Epithelial cell of prostate (primary cell): ENCODE measurements at regions not wholly inside any gene's neighbourhood (a gene's known extent, or its start where the extent isn't known, plus 50 kb on each side); places are given as distances from the start of the nearest gene placed in this dataset.

ENCODE experiments used
- DNase-seq: peaks from one replicate; pipeline ENCODE4 v3.0.0-alpha.2; 2011; ENCODE audit warnings: low read depth, low spot score
- H3K27ac ChIP-seq: fragments of 450-650 bp; 2 replicates; pipeline ENCODE4 v1.5.1; 2017; ENCODE audit warnings: mild to moderate bottlenecking

DNA sequence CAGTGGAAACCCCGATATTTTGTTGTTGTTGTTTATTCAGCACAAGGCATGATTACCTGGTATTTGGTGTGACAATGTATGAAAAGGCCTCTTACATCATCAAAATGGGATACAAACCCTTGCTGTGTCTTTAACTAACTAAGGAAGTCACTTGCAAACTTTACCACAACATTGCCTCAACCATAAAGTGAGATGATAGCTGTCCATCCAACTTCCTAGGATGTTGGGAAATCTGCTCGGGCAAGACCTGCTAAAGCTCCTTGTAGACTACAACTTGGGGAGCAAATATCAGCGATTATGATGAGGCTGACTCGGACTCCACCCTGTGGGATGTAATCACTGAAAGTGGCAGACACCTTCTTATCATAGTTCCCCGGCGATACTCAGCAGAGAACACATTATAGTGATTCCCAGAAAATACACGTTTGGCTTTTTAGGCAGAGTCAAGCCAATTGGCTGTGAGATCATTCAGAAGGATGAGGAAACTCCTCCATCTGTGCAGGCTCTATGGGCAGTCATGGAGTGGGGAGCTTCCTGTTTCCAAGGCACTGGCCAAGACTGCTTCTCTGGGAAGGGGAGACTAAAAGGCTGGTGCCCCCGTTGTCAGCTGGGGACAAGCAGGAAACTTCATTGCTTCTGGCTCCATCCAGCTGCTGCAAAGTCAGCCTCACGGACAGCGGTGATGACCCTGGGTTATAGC, 289.0 kb downstream of the RNF144A start:
- no peak for DNase-seq
- H3K27ac ChIP-seq = no peak overlapping the region

DNA sequence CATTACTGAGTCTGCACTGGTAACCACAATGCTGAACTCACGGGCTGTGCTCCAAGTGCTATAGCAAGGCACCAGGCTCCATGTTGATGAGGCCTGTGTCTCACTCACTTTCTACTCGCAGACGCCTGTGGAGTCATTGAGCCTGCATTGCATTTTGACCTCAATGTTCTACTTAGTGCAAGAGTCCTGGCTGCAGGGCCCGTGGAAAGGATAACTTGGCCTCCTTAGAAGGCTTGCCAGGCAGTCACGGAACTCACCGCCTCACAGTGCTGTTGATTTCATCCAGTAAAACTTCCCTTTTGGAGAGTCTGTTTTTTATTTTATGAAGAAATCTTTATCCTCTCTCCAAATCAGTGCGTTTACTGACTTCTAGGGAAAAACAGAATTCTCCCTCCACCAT, 290.4 kb downstream of the RNF144A start:
- no peak for DNase-seq
- H3K27ac ChIP-seq = no peak overlapping the region

DNA sequence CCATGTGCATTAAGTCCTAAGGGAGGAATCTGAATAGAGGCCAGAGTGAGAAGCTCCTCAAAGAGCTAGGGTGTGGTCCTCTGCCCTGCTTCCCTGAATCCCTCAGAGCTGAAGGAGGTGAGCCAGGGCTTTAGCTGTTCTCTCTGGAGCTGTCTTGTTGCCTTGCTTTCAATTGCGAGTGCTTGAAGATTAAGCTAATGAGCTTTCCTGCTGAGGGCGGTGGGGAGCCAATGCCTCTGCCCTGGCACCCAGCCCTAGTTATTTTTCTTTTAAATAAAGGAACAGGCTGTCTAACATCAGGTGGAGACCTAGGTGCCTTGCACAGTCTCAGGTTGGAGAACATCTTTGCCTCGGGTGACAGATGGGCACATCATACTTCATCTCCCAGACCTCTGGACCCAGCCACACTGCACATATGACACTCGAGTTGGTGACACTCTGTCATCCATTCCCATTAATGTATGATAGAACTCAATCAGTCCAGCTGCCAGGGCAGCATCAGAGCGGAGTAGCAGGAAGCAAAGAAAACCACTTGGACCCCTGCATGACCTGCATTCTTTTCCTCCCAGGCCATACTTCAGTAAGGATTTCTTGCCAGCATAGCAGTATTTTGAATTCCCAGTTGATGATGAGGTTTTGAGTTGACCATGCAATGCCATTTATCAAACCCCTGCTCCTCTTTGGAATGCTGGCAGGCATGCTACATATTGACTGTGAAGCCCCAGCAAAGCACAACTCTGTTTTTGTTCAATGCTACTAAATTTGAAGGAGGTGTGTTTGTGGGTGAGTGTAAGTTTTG, 292.7 kb downstream of the RNF144A start:
- DNase-seq = no peak
- no peak overlapping the region for H3K27ac ChIP-seq

DNA sequence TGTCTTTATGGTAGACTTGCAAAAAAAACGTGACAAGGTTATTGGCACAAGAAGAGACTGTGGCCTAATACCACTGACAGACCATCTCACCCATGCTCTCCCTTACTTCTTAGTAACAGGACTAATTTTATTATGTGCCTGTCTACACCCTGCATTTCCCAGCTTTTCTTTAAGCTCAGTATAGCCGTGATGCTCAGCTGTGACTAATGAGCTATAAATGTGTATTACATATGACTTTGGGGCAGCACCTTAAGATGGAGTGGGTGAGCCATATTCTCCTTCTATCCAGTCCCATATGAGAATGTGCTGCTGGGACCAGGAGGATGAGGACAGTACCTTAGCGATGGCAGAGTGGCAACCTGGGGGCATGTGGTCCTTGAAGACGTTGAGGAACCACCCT, 293.5 kb downstream of the RNF144A start:
- DNase-seq = no peak
- H3K27ac ChIP-seq = no peak overlapping the region

DNA sequence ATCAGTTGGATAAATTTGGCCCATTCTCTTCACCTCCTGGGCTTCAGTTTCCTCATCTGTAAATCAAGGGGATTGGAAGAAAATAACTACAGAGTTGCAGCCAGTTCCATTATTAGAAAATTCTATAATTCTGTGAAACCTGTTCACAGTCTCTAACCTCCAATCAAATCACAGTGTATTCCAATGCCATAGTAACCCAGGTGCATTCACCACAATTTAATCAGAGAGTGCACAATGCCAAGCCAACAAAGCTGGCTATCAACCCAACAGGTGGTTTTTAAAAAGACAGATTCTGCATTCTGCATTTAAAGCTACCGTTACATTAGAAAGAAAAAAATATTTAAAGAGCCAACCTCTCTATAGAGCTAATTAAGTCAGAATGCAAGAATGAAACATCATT, 308.6 kb downstream of the RNF144A start:
- no peak overlapping the region for H3K27ac ChIP-seq
- DNase-seq = no peak

DNA sequence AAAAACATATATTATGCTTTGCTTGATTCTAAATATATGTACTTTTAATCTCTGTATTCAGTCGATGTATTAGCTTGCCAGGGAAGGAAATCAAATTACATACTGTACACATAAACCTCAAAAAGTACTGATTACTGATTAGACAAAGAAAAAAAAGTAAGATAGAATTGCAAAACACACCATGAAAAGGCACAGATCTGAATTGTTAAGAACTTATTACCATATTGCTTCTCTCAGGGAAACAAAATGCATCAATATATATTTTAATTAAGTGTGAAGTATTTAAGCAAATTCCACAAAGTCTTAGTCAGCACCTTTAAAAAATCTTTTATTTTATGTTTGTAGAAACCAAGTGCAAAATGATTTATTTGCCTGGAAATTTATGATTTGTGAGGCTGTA, 309.3 kb downstream of the RNF144A start:
- no peak overlapping the region for H3K27ac ChIP-seq
- no peak for DNase-seq

DNA sequence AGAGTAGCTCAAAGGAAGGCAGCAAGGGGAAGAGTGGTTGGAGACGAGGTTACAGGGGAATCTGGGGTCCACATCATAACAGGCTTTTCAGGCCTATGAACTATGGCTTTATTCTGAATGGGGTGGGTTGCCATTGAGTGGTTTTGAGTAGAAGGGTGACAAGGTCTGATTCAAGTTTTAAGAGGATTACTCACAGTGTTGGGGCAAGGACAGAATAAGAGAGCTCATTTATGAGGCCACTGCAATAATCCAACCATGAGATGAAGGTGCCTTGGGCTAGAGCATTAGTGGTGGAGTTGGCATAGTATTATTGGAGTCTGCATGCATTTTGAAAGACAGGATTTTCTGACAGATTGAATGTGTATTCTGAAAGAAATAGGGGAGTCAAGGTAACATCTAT, 315.9 kb downstream of the RNF144A start:
- DNase-seq = no peak
- H3K27ac ChIP-seq = no peak overlapping the region

DNA sequence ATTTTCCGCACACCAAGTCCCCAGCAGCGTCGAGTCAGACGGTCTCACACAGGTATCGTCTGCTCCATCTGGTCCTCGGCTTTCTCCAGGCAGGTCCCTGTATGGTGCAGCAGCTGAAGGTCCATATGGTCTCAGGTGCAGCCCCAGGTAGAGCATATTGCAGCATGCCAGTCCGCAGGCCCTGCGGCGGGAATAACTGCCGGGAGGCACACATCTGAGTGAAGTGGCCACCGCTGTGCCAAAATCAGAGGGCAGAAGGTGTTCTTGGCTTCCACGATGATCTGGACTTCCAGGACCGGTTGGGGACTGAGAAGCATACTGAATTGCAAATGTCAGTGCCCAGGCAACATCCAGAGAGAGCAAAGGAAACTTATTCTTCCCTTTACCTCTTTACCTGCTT, 320.3 kb downstream of the RNF144A start:
- no peak overlapping the region for H3K27ac ChIP-seq

DNA sequence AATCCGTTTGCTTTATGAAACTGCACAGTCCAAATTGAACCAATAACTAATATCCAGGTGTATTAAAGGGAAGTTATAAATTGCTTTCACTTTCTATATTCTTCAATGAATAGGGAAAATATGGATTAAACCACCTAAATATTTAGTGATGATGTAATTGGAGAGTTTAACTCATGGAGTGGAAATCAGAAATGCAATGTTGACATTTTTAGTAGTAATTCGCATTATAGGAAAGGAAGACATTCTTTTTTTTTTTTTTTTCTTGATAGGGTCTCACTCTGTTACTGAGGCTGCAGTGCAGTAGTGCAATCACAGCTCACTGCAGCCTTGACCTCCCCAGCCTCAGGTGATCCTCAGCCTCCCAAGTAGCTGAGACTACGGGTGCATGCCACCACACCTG, 321.9 kb downstream of the RNF144A start:
- no peak overlapping the region for H3K27ac ChIP-seq
- DNase-seq = no peak

More for the DNA sequence above, 320.3 kb downstream of the RNF144A start:
- no peak for DNase-seq

DNA sequence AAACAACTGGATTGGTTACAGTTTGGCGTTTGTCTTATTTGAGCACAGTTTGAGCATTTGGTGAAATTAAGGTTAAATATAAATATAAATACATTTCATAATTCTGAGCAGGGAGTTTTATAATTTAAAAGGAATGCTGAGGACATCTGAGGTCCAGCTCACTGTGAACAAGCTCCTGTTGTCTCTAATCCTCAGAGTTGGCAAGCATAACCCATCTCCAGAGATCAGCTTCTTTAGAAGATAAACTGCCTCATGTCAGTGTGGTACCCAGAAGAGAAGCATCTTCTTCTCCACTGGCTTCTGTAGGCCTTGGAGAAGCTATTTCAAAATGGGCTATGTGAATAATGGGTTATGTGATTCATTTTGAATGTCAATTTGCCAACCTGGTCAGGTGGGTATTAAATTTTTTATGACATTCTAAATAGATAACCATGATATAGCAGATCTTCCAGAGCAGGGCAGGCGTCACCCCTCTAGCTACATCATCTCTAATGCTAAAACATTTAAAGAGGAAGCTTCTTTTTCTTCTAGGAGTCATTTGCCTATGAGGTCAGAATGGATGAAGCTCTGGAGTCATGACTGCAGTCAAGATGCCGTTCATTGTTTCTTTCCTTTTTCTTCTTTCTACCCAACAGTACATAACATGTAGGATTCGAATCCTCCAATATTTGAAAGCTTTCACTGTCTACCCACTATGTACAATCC, 324.0 kb downstream of the RNF144A start:
- H3K27ac ChIP-seq = no peak overlapping the region
- DNase-seq = no peak

DNA sequence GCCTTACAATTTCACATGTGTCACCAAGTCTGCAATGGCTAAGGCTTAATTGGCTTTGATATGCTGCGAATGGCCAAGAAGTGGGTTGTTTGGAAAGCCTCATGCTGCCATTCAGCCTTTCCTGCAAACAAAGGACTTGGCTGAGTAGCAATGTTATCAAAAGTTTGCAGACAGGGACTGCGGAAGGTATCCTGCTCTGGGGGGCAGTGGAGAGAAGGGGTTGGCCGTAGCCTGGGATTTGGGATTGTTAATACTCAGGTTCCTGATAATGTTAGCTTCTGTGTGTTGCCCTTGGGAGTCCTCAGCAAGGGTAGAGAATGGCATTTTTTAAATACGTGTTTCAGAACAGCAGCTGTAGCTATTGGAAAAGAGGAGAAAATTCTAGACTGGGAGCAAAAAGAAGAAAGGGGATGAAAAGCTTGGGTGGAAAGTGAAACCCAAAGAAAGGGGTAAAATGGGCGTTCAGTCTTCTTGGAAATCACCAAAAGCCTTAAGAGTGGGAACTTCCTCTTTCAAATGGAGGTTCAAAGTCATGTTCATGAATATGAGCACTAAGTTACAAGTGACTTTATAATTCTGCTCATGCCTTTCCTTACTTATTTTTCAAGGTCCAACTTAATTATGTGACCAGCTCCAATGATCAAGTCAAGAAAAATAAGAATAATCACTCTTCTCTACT, 325.1 kb downstream of the RNF144A start:
- DNase-seq = no peak
- H3K27ac ChIP-seq = no peak overlapping the region

DNA sequence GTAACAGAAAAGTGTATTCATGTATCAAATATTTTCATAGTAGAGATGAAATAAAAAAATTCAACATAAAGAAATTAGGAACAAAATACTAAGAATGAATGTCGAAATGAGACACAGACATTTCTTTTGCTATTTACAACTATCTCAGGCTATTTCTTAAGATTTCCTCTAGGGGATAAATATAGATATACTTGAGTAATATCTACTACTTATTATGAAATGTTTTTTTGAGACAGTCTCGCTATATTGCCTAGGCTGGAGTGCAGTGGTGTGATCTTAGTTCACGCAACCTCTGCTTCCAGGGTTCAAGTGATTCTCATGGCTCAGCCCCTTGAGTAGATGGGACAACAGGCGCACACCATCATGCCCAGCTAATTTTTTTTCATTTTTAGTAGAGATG, 326.1 kb downstream of the RNF144A start:
- H3K27ac ChIP-seq = no peak overlapping the region

DNA sequence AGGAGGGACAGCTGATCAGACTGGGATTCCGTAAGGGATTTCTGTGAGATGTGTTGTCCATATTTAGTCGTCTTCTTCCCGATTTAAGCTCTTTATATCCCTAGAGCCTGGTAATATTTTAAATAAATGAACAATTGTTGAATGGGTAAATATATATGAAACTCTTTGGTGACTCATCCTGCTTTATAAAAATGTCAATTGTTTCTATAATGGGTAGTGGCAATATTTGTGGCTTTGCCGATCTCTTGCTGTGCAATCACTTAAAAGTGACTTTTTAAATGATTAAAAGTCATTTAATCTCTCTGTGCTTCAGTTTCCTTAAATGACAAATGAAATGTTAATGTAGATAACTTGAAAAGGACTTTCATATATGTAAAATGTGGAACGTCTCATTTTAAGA, 339.2 kb downstream of the RNF144A start:
- DNase-seq = no peak
- H3K27ac ChIP-seq = no peak overlapping the region

More for the DNA sequence above, 326.1 kb downstream of the RNF144A start:
- no peak for DNase-seq

DNA sequence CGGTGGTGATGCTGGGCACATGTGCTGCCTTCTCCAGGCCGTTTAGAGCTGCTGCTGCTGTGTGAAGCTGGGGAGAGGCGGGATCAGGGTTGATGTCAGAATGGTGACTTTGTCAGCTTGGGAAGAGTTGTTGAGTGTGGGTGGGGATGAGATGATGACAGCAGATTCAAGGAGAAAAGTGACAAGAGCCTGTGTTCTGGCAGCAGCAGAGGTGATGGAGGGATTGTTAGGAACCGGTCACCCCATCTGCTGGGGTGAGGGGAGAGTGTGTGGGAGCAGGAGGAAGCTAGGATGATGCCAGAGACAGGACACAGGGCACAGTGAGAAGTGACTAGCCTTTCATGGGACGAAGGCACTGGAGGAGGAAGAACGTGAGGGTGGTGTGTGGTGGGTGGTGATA, 345.5 kb downstream of the RNF144A start:
- no peak for DNase-seq
- H3K27ac ChIP-seq = no peak overlapping the region

DNA sequence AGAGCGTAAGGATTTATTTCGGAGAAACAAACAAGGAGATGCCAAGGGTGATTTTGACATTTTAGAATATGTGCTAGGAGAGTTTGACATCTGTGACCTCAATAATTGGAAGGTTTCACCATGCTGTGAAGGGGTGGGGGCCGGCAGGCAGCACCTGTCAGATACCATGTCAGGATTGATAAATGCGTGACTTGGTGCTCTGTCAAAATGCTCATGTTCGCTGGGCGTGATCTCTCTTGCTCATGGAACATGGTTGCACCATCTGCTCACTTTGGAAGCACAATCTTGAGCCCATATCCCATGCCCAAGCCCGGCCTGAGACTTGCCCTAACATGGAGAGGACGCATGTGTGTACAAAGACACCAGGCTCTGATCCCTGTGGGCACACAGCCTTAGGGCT, 347.6 kb downstream of the RNF144A start:
- H3K27ac ChIP-seq = no peak overlapping the region
- DNase-seq = no peak

DNA sequence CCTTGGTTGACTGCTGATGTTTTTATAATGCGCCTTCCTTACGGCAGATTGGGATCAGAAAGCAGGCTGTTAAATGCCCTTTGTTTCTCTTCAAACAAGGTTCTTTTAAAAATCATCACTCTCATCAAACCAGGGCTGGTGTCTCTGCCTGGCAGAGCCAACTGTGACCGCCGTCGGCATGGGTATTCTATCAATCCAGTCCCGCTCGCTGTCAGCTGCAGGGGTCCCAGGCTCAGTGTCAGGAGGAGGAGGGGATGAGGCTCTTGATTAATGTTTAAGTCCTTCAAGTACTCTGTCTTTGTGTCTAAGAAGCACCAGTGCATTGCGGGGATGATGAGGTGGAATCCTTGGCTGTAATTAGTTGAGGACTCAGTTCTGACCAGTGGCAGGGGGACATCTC, 348.1 kb downstream of the RNF144A start:
- H3K27ac ChIP-seq = no peak overlapping the region
- no peak for DNase-seq

DNA sequence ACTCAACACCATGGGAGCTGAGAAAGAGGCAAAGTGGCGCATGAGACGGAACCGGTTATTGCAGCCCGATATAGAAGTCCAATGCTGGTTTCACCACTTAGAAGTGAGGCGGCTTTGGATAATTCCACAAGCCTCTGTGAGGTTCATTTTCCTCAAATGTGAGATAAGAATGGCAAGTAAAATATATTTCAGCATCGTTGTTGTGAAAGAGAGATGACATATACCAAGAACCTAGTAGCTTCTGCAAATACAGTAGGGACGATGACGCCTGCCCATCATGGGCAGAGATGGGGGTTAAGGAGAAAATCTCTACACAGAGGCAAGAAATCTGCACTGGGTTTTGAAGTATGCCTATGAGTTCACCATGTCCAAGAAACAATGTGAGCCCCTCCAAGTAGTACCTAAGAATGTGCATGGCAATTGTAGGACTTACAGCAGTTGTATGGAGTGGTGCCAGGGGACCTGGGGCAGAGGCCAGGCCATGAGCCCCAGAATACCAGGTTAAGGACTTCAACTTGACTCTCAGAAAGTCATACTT, 352.0 kb downstream of the RNF144A start:
- no peak overlapping the region for H3K27ac ChIP-seq
- DNase-seq = no peak

DNA sequence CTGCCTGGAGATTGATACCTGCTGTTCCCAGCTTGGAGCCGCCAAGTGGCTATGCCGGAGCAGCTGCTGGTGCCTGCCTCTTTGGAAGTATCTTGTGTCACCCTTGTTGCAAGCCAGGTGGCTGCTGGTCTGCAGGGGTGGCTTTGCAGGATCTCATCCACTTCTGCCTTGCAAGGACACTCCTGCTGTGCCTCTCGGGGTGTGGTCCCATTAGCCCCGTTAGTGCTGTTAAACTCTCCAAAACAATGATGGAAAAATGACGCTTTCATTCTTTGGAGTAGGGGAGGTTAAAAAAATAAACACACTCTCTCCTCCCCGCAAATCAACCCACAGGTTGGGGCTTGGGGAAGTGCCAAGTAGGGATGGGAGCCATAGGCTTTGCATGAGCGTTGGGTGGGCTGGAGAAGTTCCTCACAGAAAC, 352.8 kb downstream of the RNF144A start:
- DNase-seq = no peak
- H3K27ac ChIP-seq = no peak overlapping the region

DNA sequence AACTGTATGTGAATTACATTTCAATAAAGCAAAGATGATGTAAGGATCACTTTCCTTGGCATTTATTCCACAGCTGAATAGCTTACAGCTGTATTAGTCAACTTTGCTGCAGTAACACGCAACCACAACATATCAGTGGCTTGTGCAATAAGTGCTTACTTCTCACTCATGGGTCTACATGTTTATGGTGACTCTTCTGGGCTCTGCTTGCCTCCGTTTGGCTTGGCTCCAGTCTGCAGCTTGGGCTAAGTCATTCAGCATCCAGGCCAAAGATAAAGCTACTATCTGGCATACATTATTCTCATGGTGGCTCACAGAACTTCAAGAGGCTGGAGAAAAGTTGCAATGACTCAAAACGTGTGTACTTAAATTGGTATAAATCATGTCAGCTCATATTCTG, 355.0 kb downstream of the RNF144A start:
- H3K27ac ChIP-seq = peak overlapping the region; percentile 14
- DNase-seq = peak; percentile 85

DNA sequence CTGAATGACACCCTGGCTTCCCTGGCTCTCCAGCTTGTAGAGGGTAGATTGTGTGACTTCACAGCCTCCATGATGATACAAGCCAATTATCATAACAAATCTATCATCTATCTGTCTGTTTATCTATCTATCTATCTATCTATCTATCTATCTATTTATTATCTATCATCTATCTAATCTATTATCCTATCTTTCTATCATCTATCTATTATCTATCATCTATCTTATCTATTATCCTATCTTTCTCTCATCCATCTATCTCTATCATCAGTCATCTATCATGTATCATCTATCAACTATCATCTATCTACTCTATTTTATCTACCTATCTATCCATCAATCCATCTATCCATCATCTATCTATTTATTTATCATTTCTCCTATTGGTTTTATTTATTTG, 361.8 kb downstream of the RNF144A start:
- H3K27ac ChIP-seq = no peak overlapping the region
- DNase-seq = no peak
